Putamen (tissue), 1 donor: ENCODE measurements at regions not wholly inside any gene's neighbourhood (a gene's known extent, or its start where the extent isn't known, plus 50 kb on each side); places are given as distances from the start of the nearest gene placed in this dataset.

Experiments
- DNase-seq: peaks from one replicate; pipeline ENCODE4 v3.0.0-alpha.2; 2016; ENCODE audit warnings: low spot score

DNA sequence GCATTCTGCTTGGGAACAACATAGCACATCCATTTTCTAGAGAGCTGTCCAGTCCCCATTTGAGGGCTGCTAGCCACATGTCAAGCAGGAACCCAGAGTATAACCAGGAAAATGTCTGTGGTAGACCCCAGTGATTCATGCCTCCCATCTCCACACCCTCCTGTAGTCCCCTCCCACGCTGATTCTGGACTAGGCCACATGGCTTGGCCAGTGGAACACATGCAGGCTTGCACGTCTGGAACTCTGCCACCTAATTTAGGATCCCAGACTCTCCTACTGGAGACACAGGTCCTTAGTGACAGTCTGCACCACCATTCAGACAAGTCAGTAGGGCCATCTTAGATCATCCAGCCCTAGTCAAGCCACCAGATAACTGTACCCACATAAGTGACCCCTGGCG, 149.8 kb downstream of the ZIC5 start:
- no peak for DNase-seq

DNA sequence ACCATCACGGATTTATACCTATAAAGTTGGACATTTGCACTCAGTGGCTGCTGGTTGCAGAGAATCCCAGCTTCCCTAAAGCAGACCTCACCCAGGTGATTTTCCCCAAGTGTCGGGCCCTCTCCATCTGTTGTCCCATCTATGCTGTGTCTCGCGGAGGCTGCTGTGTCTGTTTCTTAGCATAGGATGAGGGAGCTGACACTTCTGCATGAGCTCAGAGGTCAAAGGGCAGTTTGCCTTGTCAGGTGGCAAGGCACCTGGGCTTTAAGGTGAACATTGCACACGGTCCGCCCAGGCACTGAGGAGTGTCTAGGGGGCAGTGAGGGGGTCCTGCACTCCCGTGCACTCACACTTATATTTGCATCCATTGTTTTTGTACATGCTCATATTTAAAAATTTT, 151.6 kb downstream of the ZIC5 start:
- DNase-seq = no peak

DNA sequence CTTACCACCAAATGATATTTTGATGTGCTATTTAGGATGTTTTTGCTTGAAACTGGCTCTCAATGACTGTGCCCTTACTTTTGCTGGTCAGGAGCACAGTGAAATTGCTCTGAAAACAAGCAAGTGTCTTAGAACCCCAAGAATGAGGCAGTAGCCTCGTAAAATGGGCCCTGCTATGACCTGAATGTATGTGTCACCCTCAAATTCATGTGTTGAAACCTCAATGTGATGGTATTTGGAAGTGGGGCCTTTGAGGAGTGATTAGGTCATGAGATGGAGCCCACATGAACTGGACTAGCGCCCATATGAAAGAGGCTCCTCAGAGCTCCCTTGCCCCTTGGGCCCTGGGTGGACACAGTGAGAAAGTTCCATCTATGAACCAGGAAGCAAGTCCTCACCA, 155.2 kb downstream of the ZIC5 start:
- DNase-seq = no peak

DNA sequence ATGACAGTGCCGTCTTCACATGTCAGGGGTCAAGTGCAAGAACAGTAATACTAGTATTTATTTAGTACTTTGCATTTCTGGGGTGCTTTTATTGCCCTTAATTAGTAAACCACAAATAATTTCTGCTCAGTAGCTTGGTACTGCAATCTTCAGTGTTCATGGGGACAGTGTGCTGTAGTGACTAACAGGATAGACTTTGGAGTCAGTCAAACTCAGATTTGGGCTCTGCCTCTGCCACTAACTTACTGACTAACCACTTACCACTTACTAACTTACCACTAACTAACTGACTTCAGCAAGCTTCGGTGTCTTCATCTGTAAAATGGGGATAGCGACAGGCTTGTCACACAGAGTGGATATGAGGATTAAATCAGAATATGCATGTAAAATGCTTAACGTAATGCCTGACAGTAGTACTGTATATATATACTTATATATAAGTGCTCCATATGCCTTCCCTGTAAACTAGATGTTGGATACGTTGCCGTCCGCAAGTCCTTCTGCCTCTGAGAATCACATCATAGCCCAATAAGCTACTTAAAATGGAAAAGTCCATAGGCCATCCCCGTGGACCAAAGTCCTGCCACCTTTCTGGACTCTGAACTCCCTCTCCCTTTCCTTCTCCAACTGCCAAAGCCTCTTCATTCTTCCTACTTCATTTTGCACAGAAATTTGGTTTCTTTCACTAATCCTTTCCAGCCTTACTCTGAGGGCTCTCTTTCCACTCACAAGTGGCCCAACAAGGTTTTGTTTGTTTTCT, 158.1 kb downstream of the ZIC5 start:
- no peak for DNase-seq

DNA sequence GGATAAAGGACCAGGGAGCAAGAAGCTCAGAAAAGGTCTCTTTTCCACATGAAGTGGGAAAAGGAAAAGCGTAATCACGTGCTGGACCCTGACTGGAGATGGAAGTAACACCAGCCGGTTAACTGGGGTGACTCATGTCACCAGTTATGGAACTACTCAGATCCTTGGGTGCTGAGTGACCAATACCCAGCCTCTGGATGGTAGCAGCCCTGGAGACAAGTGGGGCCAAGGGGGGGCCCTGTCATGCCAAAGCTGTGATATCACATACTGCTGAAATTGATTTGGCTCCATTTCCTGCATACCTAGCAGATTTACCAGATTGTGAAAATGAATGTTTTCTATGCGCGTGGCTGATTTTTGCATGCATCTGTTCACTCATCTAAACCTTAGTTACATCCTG, 158.9 kb downstream of the ZIC5 start:
- no peak for DNase-seq

DNA sequence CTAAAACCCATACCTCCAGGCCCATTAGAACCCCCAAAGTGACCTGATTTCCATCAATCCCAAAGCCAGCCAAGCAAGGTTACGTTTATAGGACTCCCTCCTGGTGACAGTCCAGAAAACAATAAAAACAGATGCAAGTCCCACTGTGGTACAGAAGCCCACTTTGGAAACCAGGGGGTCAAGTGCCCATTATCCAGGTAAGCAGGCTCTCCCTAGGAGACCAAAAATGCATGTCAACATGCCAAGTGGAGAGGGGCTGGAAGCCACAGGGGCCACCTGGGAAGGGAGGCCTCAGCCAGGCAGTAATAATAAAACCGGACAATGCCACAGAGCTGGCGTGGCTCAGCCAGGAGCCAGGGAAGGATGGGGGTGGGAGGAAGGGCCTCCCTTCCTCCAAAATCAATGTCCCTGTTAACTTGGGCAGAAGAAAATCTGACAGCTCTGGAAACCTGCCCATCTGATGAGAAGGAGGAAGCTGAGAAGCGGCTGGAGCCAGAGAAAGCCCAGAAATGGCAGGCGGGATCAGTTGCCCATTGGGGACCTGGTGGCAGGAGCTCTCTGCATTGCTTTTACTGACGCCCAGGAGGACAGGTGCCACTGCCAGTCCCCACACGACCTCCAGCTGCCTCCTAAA, 160.4 kb downstream of the ZIC5 start:
- DNase-seq = no peak

DNA sequence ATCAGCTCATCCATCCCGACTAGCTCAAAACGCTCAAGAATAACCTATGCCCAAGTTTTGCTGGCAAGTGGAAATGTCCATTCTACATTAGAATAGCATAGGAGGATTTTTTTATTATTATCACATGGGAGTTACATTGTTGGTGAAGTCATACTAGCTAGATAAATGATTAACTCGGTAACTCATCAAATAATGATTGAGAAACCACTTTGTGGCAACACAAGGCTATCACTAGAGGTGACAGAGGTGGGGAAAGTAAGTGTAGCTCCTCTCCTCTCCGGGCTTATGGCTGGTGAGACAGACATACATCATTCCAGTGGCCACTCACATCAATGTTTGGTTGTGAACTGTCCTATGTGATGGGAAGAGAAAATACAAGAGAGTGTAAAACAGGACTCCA, 161.6 kb downstream of the ZIC5 start:
- DNase-seq = no peak

DNA sequence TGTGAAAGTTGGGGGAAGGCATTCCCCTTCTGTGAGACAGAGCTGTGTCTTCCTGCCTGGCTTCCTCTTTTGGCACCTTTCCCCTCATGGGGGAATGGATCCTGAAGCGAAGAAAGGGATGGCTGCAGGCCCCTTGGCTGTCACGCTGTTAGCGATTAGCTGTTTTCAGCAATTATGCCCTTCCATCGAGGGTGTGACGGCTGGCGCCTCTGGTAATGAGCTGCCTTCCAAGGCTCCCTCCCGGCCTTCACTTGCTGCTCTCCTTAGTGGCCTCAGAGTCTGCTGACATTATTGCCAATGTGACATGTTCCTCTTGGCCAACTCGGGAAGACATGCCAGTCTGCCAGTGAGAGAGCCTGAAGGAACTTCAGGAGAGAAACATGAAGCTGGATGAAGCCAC, 162.1 kb downstream of the ZIC5 start:
- no peak for DNase-seq

DNA sequence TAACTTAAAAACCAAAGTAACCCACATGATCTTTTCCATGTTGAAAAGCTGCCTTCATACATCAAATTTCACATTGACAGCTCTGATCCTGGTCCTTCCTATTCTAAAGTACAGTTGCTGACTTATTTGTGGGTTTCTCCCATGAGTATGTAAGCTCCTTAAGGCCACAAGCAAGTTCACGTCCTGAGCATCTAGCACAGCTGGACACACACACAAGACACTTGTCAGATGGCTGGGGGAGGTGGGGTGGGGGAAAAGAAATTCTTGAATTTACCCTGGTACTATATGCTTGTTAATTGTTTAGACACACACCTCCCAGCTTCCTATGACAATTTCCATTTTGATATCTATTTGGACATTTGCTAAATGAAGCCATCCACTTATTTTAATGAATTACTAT, 162.8 kb downstream of the ZIC5 start:
- DNase-seq = no peak

DNA sequence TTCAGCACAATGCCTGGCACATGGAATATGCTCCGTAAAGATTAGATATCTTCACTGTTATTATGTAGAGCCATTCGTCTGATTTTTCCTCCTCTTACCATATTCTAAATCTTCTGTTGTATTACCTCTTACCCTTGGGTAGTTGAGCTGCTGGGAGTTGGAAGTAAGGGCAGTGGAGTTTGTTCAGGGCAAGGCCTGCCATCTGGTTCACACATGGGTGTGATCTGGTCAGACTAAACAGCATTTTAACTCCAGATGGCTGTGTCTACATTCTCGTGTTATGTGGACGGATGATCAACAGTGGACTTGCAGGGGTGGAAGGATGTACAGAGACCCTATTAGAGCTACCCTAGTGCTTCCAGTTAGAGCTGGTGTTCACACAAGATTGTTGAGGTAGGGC, 164.9 kb downstream of the ZIC5 start:
- DNase-seq = no peak

DNA sequence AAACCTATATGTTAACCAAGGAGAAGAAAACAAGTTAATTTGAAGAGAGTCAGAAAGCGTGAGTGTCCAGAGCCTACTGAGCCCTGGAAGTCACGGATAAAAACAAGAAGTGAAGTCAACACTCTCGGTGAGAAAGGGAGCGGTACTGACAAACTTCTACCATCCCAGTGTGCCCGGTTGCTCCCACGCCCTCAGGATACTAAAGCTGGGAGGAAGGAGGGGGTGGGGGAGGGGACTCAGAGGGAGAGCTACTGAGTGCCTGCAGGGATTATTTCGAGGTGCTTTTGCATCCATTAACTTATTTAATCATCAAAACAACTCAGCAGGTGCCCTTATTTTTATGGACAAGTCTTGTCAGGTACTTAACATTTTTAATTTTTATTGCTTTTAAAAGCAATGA, 166.2 kb downstream of the ZIC5 start:
- DNase-seq = no peak

DNA sequence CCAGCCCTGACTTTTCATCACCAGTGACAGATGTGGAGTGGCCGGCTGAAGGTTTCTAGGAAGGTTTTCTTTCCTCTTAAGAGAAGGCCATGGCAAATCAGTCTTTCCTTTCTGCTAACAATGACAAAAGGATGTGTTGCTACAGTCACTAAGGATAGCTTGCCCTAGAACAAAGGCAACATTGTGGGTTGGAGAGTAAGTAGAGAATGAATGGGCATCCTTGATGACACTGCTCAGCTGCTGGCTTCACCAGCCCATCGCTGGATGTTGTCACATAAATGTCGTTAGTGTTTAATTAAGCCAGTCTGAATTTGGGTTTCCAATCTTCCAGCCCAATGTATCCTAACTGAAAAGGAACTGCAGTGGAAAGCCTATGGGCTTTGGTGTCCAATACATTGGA, 168.4 kb downstream of the ZIC5 start:
- peak; percentile 53 for DNase-seq

DNA sequence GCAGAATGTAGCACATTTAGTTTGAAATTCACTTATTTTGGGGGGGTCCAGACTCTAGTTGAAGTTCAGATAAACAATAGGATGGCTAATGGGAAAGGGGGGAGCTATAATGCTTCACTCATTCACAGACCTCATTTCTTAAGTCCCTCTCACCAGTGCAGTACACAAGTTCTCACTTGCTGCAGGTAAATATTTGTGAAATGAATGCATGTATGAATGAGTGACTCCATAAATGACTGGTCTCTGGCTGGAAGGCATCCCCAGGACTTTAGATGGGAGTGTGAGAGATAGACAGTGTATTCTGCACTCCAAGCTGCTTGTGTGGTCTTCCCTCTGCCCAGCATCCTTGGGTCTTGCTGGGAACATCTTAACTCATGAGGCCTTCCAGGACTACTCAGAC, 169.2 kb downstream of the ZIC5 start:
- no peak for DNase-seq

DNA sequence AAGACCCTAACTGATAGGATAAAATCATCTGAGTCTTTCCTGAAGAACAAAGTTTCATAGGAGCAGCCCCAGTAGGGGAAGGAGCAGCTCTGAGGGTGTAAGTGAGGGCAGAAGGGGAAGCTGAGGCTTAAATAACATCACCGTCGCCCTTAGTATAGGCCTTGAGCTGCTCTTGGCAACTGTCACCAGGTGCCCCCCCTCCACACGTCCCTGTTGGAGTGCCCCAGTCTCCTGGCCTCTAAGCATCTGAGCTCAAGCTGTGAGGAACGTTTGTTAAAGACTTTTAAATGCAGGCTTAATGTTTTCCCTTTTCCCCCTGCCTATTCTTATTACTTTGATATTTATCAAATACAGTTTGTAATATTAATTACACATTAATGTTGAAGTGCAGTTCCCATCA, 170.6 kb downstream of the ZIC5 start:
- no peak for DNase-seq

DNA sequence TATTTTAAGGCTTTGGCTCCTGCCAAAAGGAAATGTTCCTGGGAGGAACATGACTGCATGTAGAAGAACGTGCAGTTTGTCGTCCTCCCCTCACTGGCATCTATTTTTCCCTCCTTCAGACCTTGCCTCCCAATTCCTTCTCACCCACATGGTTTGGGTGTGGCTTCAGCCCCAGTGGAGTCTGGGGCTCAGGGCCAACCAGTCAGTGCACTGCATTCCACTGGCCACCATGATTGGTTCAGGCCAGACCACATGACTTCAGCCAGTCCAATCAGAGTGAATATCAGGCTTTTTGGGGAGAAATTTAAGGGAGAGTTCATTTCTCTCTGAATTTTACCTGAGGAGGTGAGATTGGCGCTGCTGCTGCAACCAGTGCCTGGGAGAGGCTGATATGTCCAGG, 171.6 kb downstream of the ZIC5 start:
- DNase-seq = no peak

DNA sequence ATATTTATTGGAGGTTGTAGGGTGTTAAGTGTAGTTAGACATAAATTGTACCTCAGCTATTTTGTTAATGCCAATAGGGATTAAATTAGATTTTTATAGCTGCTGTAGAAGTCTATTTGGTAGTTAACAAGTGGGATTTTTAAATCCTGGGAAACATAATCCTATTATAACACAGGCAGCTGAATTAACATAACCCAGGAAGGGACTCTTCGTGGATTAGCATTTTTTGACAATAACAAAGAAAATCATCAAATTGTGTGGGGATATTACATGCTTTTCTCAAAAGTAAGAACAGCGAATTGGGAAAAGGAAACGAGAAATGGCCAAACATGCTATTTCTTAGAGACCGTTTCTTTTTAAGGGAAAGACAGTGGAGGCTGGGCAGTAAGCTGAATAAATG, 172.8 kb downstream of the ZIC5 start:
- no peak for DNase-seq

DNA sequence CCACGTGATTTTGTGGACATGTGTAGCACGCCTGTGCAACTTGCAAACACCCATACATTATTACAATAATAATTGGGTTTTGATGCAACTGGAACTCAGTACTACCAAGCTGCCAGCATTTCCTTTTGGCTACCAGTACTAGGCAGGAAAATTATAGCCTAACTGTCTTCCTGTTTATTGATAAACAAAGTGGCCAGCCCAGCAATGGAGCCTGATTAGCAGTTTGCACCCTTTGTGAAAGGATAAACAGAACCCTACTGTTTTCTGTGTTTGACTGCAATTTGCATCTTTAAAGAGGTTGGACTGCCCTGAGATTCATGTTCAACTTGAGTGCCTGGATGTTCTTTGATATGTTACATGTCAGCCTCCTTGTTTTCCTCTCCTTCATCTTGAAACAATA, 173.9 kb downstream of the ZIC5 start:
- no peak for DNase-seq

DNA sequence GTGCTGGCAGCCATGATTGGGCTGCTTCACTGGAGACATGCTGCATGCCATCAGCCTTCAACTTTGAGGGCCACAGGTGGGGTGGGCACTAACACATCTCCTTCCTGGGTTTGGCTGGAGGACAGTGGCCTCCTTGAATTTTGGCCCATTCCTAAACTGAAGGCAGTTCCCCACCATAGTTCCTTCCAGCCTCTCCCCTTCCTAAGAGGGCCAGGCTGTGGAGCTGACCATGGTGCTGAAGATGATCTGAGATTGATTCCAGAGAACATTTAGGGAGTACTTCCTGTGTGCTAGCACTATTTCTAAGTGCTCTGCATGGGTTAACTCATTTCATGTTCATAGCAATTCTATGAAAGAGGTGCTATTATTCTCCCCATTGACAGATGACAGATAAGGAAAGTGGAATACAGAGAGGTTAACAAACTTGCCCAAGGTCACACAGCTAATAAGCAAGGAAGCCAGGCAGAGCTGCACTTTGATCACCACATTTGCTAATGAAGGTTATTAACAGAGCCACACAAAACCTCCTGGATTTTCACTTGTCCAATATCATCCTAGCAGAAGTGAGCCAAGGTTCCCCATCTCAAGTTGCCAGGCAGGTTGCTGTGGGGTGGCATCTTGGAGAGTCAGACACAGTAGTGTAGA, 175.3 kb downstream of the ZIC5 start:
- no peak for DNase-seq

DNA sequence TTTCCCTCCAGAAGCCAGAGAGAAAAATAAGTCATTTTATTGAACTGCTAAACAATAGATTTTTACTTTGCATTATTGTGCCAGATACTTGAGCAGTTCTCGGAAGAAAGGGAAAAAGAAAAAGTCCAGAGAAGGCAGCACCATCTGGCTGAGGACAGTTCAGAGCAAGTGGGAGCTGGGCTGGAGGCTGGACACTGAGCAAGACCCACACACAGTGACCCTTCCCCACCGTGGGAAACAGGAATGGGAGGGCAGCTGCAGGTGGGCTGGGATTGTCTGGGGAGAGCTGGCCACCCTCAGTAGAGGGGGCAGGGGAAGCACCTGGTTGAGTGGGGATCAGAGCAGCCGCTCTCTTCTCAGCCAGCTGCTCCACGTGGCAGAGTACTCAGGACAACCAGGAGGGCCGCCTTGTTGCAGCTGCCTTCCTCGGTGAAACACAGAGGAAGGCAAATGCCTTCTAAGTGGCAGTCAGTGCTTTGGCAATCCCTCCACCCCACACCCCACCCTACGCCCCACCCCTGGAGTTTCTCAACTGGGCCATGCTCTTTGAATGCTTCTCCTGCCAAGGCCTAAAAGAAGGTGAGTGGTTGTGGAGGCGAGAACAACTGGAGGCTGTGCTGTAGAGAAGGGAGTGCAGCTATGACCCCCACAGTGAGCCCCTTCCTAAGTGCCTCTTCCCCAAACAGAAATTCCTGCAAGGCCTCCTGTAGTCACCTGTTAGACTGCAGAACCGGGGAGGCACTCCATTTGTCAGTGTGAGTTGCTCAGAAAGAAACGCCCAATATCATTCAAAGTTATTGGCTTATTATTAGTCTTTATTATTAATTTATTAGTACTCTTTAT, 179.3 kb downstream of the ZIC5 start:
- no peak for DNase-seq

DNA sequence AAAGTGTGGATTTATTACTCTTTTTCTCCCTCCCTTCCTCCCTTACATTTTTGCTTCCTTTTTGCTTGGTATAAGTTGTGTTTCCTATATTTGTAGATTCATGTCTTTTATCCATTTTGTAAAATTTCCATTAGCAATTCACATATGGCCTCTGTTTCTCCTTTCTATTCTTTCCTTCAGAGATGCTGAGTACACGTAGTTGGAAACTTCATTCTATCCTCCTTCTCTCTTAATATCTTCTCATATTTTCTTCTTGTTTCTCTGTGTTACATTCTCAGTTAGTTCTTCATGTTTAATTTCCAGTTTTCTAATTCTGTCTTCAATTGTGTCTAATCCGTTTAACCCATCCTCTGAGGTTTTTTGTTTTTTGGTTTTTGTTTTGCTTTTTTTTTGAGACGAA, 188.9 kb downstream of the ZIC5 start:
- DNase-seq = no peak

DNA sequence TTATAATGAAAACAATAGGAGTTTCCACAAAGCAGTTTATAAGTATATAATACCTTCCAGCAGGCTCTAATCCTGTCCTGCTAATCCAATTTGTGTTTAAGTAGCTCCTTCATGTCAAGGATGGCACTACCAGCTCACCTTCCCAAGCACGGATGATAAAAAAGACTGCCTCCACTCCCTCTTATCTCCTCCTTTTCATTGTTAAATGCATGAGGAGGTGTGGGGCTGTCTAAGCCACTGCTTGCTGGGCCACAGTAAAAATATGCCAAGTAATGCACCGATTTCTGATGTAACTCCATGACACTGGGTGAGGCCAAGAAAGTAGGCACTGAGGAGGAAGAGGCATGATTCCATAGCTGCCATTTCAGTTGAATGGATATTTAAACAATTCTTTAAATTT, 193.1 kb downstream of the ZIC5 start:
- DNase-seq = no peak

DNA sequence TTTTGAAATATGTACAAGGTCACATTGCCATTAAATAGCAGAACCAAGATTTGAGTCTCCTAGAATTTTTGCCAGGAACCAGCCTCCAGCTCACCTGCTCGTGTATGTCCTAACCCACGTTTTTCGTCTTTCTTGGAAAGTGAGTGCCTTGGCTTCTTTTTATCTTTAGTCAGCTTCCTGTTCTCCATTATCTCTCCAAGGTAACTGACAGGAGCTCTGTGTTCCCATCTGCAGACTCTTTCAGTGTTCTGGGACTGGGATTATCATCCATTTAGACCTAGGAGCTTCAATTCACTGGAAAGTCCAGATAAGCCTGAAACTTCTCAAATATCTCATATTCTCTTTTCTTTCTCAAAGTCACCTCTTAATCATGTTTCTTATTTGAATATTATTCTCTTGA, 193.7 kb downstream of the ZIC5 start:
- DNase-seq = no peak

DNA sequence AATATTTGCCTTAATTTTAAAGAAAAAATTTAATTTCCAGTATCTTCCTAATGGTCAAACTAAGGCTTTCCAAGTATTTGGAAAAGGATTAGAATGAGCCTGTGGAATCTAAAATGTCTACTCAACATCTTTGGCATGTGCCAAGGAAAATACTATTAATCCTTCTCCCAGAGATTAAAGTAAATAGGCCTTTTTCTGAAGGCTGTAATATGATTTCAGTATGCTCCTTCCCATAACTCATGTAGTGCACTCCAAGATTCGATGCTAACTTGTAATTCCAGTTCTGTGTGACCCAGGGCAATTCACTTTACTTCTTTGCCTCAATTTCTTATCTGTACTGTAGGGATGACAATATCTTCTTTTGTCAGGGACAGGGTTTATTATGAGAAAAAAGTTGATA, 196.9 kb downstream of the ZIC5 start:
- no peak for DNase-seq
